IMR-90 (cell line): ENCODE measurements at regions not wholly inside any gene's neighbourhood (a gene's known extent, or its start where the extent isn't known, plus 50 kb on each side); places are given as distances from the start of the nearest gene placed in this dataset.

ENCODE experiments used
- ATAC-seq: fragments of 200-7000 bp; cut with Tn5 transposase; 2 replicates; pipeline ENCODE4 v1.9.1; 2020; ENCODE audit warnings: low read depth, mild to moderate bottlenecking, moderate library complexity
- BruUV-seq: library from RNA; stranded (reverse); fragments of 400-500 nt; replicated peaks from 2 replicates; lab custom pipeline; 2021; lab: Mats Ljungman, UMichigan
- CTCF ChIA-PET: fragments of 300-600 bp; formaldehyde crosslinking; extraction: SDS; loops from one replicate; lab custom pipeline; 2021; ENCODE audit warnings: antibody characterized with exemption; lab: Yijun Ruan, JAX
- POLR2A ChIA-PET: fragments of 300-600 bp; sonication (Branson Sonifier 250); formaldehyde crosslinking; loops from one replicate; lab custom pipeline; 2022; ENCODE audit warnings: antibody characterized with exemption; ENCODE audit not compliant: unreplicated experiment; lab: Charles Lee
- DNase-seq: peaks from one replicate; pipeline ENCODE4 v3.0.0; 2013
- H2AFZ ChIP-seq: replicated peaks from 2 replicates; pipeline ENCODE3; 2013; ENCODE audit warnings: low read length, mild to moderate bottlenecking; ENCODE audit not compliant: poor library complexity
- H2AK5ac ChIP-seq: 2 replicates; pipeline ENCODE4 v1.6.1; 2013; ENCODE audit warnings: low read depth, low read length, inconsistent platforms
- H2AK9ac ChIP-seq: replicated peaks from 2 replicates; pipeline ENCODE3; 2013; ENCODE audit warnings: mild to moderate bottlenecking, low read depth, low read length, moderate library complexity; ENCODE audit not compliant: poor library complexity
- H2BK120ac ChIP-seq: 2 replicates; pipeline ENCODE4 v1.6.1; 2013; ENCODE audit warnings: low read depth, low read length, inconsistent platforms
- H2BK15ac ChIP-seq: 3 replicates; pipeline ENCODE4 v1.6.1; 2013; ENCODE audit warnings: low read depth, low read length, inconsistent platforms
- H2BK20ac ChIP-seq: 2 replicates; pipeline ENCODE4 v1.6.1; 2013; ENCODE audit warnings: low read depth, mild to moderate bottlenecking, inconsistent platforms, low read length, moderate library complexity
- H2BK5ac ChIP-seq: 2 replicates; pipeline ENCODE4 v1.6.1; 2013; ENCODE audit warnings: mild to moderate bottlenecking, low read depth, low read length, inconsistent platforms; ENCODE audit not compliant: poor library complexity, severe bottlenecking
- H3K14ac ChIP-seq: replicated peaks from 2 replicates; pipeline ENCODE4 v1.6.1; 2013; ENCODE audit warnings: low read depth, low read length, inconsistent platforms
- H3K18ac ChIP-seq: 2 replicates; pipeline ENCODE4 v1.6.1; 2013; ENCODE audit warnings: low read depth, low read length, control low read depth
- H3K23ac ChIP-seq: 2 replicates; pipeline ENCODE4 v1.6.1; 2013; ENCODE audit warnings: low read depth, low read length, inconsistent platforms
- H3K27ac ChIP-seq: 2 replicates; pipeline ENCODE4 v1.5.1; 2013; ENCODE audit warnings: mild to moderate bottlenecking, control low read depth, low read length; ENCODE audit not compliant: insufficient read depth
- H3K27me3 ChIP-seq: 2 replicates; pipeline ENCODE4 v1.6.1; 2013; ENCODE audit warnings: low read length; ENCODE audit not compliant: control insufficient read depth, insufficient read depth
- H3K36me3 ChIP-seq: 2 replicates; pipeline ENCODE4 v1.6.1; 2013; ENCODE audit warnings: low read length, mixed read lengths; ENCODE audit not compliant: control insufficient read depth, insufficient read depth
- H3K4ac ChIP-seq: 2 replicates; pipeline ENCODE4 v1.6.1; 2013; ENCODE audit warnings: low read depth, low read length, inconsistent platforms
- H3K4me1 ChIP-seq: 2 replicates; pipeline ENCODE4 v1.6.1; 2013; ENCODE audit warnings: low read length, mixed read lengths; ENCODE audit not compliant: control insufficient read depth, insufficient read depth
- H3K4me2 ChIP-seq: 2 replicates; pipeline ENCODE4 v1.6.1; 2013; ENCODE audit warnings: low read depth, mild to moderate bottlenecking, control low read depth, low read length, moderate library complexity
- H3K4me3 ChIP-seq: 2 replicates; pipeline ENCODE4 v1.5.1; 2013; ENCODE audit warnings: low read depth, mild to moderate bottlenecking, control low read depth, low read length, moderate library complexity; ENCODE audit not compliant: insufficient read depth
- H3K56ac ChIP-seq: 2 replicates; pipeline ENCODE4 v1.6.1; 2013; ENCODE audit warnings: low read length, inconsistent platforms; ENCODE audit not compliant: insufficient read depth; ENCODE audit errors: extremely low read depth
- H3K79me1 ChIP-seq, 2 experiments: 2 replicates each; pipeline ENCODE4 v1.6.1; 2013; ENCODE audit warnings: low read length in 2 of 2, inconsistent platforms in 1 of 2, low read depth in 1 of 2
- H3K9ac ChIP-seq: 2 replicates; pipeline ENCODE4 v1.6.1; 2013; ENCODE audit warnings: low read depth, low read length, control low read depth
- H3K9me1 ChIP-seq: 2 replicates; pipeline ENCODE4 v1.6.1; 2013; ENCODE audit warnings: low read length, inconsistent platforms; ENCODE audit not compliant: insufficient read depth
- H3K9me3 ChIP-seq: 2 replicates; pipeline ENCODE4 v1.6.1; 2013; ENCODE audit warnings: low read length; ENCODE audit not compliant: control insufficient read depth, insufficient read depth
- H4K20me1 ChIP-seq: 2 replicates; pipeline ENCODE4 v1.6.1; 2013; ENCODE audit warnings: low read length, inconsistent platforms; ENCODE audit not compliant: insufficient read depth
- H4K5ac ChIP-seq: 2 replicates; pipeline ENCODE4 v1.6.1; 2013; ENCODE audit warnings: mild to moderate bottlenecking, low read depth, low read length, control low read depth
- H4K8ac ChIP-seq, 2 experiments: 2 replicates each; pipeline ENCODE4 v1.6.1; 2013; ENCODE audit warnings: low read depth in 2 of 2, low read length in 2 of 2, control low read depth in 1 of 2, inconsistent platforms in 1 of 2
- H4K91ac ChIP-seq: 2 replicates; pipeline ENCODE4 v1.6.1; 2013; ENCODE audit warnings: low read depth, low read length, inconsistent platforms; ENCODE audit not compliant: insufficient read depth
- BHLHE40 ChIP-seq: fragments of 150-350 bp; IDR thresholded peaks from 2 replicates; pipeline ENCODE4 v1.6.1; 2016; ENCODE audit warnings: mild to moderate bottlenecking, low read depth, low read length
- CEBPB ChIP-seq: IDR thresholded peaks from 2 replicates; pipeline ENCODE4 v1.6.1; 2012; ENCODE audit warnings: low read depth, low read length, improper control_type of control experiment
- CHD1 ChIP-seq: IDR thresholded peaks from 2 replicates; pipeline ENCODE4 v1.6.1; 2012; ENCODE audit warnings: low read depth, low read length, improper control_type of control experiment
- CTCF ChIP-seq: conservative IDR thresholded peaks from 2 replicates; pipeline ENCODE4 v1.5.1; 2012; ENCODE audit warnings: mild to moderate bottlenecking, low read depth, low read length, improper control_type of control experiment
- ELK1 ChIP-seq: fragments of 150-350 bp; IDR thresholded peaks from 2 replicates; pipeline ENCODE4 v1.6.1; 2016; ENCODE audit warnings: low read depth, mild to moderate bottlenecking, low read length, moderate library complexity, borderline replicate concordance
- FOS ChIP-seq: fragments of 150-350 bp; IDR thresholded peaks from 2 replicates; pipeline ENCODE4 v1.6.1; 2016; ENCODE audit warnings: low read depth, low read length
- MAFK ChIP-seq: IDR thresholded peaks from 2 replicates; pipeline ENCODE4 v1.6.1; 2012; ENCODE audit warnings: low read depth, low read length, improper control_type of control experiment
- MAZ ChIP-seq: IDR thresholded peaks from 2 replicates; pipeline ENCODE4 v1.6.1; 2012; ENCODE audit warnings: low read depth, mild to moderate bottlenecking, low read length, improper control_type of control experiment, moderate library complexity, borderline replicate concordance
- MXI1 ChIP-seq: IDR thresholded peaks from 2 replicates; pipeline ENCODE4 v1.6.1; 2012; ENCODE audit warnings: low read depth, mild to moderate bottlenecking, low read length, moderate library complexity, borderline replicate concordance
- NFE2L2 ChIP-seq: fragments of 150-350 bp; IDR thresholded peaks from 2 replicates; pipeline ENCODE4 v1.6.1; 2016; ENCODE audit warnings: low read depth, mild to moderate bottlenecking, low read length
- POLR2A ChIP-seq: IDR thresholded peaks from 2 replicates; pipeline ENCODE4 v1.6.1; 2012; ENCODE audit warnings: mild to moderate bottlenecking, low read depth, low read length
- RAD21 ChIP-seq: IDR thresholded peaks from 2 replicates; pipeline ENCODE4 v1.6.1; 2012; ENCODE audit warnings: low read length, improper control_type of control experiment
- RCOR1 ChIP-seq: IDR thresholded peaks from 2 replicates; pipeline ENCODE4 v1.6.1; 2012; ENCODE audit warnings: mild to moderate bottlenecking, low read length, improper control_type of control experiment; ENCODE audit not compliant: insufficient replicate concordance
- RFX5 ChIP-seq: IDR thresholded peaks from 2 replicates; pipeline ENCODE4 v1.8.0; 2012; ENCODE audit warnings: low read depth, mild to moderate bottlenecking, low read length, moderate library complexity
- SMC3 ChIP-seq: fragments of 150-350 bp; IDR thresholded peaks from 2 replicates; pipeline ENCODE4 v1.6.1; 2016; ENCODE audit warnings: low read depth, mild to moderate bottlenecking, antibody characterized with exemption, low read length, moderate library complexity
- USF2 ChIP-seq: fragments of 150-350 bp; IDR thresholded peaks from 2 replicates; pipeline ENCODE4 v1.6.1; 2017; ENCODE audit warnings: mild to moderate bottlenecking, antibody characterized with exemption, low read length, low read depth
- WGBS, 2 experiments: methylation state at CpG; one replicate each; pipeline versions ENCODE4 v1.1.5 to v1.1.7; 2013; ENCODE audit warnings: missing lambda C conversion rate in 2 of 2; ENCODE audit not compliant: insufficient read length in 1 of 2; ENCODE audit errors: extremely low coverage in 2 of 2; 5-methylcytosine and 5-hydroxymethylcytosine counted together
- dilution Hi-C: fragments of 300-500 bp; cut with HindIII; formaldehyde crosslinking; loops from one replicate; pipeline ENCODE4 v1.14.3; 2018; ENCODE audit warnings: low sequenced_read_pairs; ENCODE audit not compliant: unreplicated experiment
- in situ Hi-C: fragments of 300-500 bp; cut with MboI; formaldehyde crosslinking; loops from 3 replicates; pipeline ENCODE4 v1.14.3; 2019; ENCODE audit warnings: low sequenced_read_pairs, inconsistent platforms, mixed read lengths
- intact Hi-C: fragments of 100-400 bp; cut with micrococcal nuclease; formaldehyde crosslinking; loops from 2 replicates; pipeline ENCODE4 v1.10.0; 2022

GRCh38 chr21:16912075-16912474 is 600.8 kb upstream of the CXADR start:
- no peak overlapping the region for H3K4me2 ChIP-seq
- no peaks in the 10 kb centered on the region for H4K20me1 ChIP-seq
- in situ Hi-C loops (no loop called here), intact Hi-C loops (no loop called here), dilution Hi-C loops (no loop called here)
- no peak overlapping the region for H2BK120ac ChIP-seq
- no peak overlapping the region for H2AK5ac ChIP-seq
- H3K56ac ChIP-seq: no peak overlapping the region
- no peak for TF ChIP-seq CEBPB
- TF ChIP-seq USF2: no peak
- no peak for TF ChIP-seq RAD21
- TF ChIP-seq MXI1: no peak
- TF ChIP-seq NFE2L2: no peak
- TF ChIP-seq ELK1: no peak
- TF ChIP-seq POLR2A: no peak
- no peak for TF ChIP-seq SMC3
- TF ChIP-seq BHLHE40: no peak
- TF ChIP-seq MAZ: no peak
- TF ChIP-seq FOS: no peak
- TF ChIP-seq MAFK: no peak
- no peak for TF ChIP-seq RCOR1
- no peak for TF ChIP-seq RFX5
- no peak for TF ChIP-seq CTCF
- TF ChIP-seq CHD1: no peak
- H3K4me1 ChIP-seq: no peaks in the 10 kb centered on the region
- H3K4ac ChIP-seq: no peak overlapping the region
- H2BK15ac ChIP-seq: no peak overlapping the region
- no TSS peak for BruUV-seq
- no peak overlapping the region for H2AK9ac ChIP-seq
- H2BK5ac ChIP-seq: no peak overlapping the region
- H4K91ac ChIP-seq: no peak overlapping the region
- H3K23ac ChIP-seq: no peak overlapping the region
- no peak overlapping the region for H3K27ac ChIP-seq
- DNase-seq (peak; percentile 22), ATAC-seq (peak; percentile 48; the same call in 1 of the 2 replicates)
- no peak overlapping the region for H3K14ac ChIP-seq
- no peak overlapping the region for H3K18ac ChIP-seq
- H2BK20ac ChIP-seq: no peak overlapping the region
- no peaks in the 10 kb centered on the region for H3K36me3 ChIP-seq
- H4K5ac ChIP-seq: no peak overlapping the region
- H2AFZ ChIP-seq: no peak overlapping the region
- no peaks in the 10 kb centered on the region for H3K9me3 ChIP-seq
- H3K27me3 ChIP-seq: no peaks in the 10 kb centered on the region
- no peak overlapping the region for H4K8ac ChIP-seq
- no CpG with 5 or more reads among the region's 2 CpGs for WGBS, 2 experiments
- POLR2A ChIA-PET: no interaction called here
- H3K79me1 ChIP-seq: no peaks in the 10 kb centered on the region
- CTCF ChIA-PET: interaction anchor here (0.6 kb wide), 1 partner anchor 916 kb away, joined by 7 read pairs; no protein-coding TSS in a partner anchor
- no peaks in the 10 kb centered on the region for H3K9me1 ChIP-seq
- H3K9ac ChIP-seq: no peak overlapping the region
- no peak overlapping the region for H3K4me3 ChIP-seq
